WTC11 (cell line): ENCODE measurements at regions not wholly inside any gene's neighbourhood (a gene's known extent, or its start where the extent isn't known, plus 50 kb on each side); places are given as distances from the start of the nearest gene placed in this dataset.

Experiments
- CTCF ChIP-seq: fragments of 200-600 bp; IDR thresholded peaks from 2 replicates; pipeline ENCODE4 v1.8.0; 2022; ENCODE audit warnings: antibody characterized with exemption
- ELF4 ChIP-seq: sonication (generic); formaldehyde crosslinking; IDR thresholded peaks from 2 replicates; pipeline ENCODE4 v1.8.1; 2022; ENCODE audit warnings: low read depth, mild to moderate bottlenecking, moderate library complexity, missing genetic modification reagents
- IRF1 ChIP-seq: sonication (generic); formaldehyde crosslinking; IDR thresholded peaks from 2 replicates; pipeline ENCODE4 v1.8.0; 2023; ENCODE audit warnings: missing genetic modification reagents
- MYBL2 ChIP-seq: sonication (generic); formaldehyde crosslinking; IDR thresholded peaks from 2 replicates; pipeline ENCODE4 v1.8.1; 2023; ENCODE audit warnings: mild to moderate bottlenecking, moderate library complexity, missing genetic modification reagents
- NFE2L1 ChIP-seq: sonication (generic); formaldehyde crosslinking; IDR thresholded peaks from 2 replicates; pipeline ENCODE4 v1.8.1; 2023; ENCODE audit warnings: missing genetic modification reagents

- TF ChIP-seq ELF4 (CRISPR knock-in tag) (no peak), NFE2L1 (CRISPR knock-in tag) (no peak), CTCF (no peak), MYBL2 (CRISPR knock-in tag) (no peak), IRF1 (CRISPR knock-in tag) (no peak)
Observed at GRCh38 chrX:4935846-4936245, 1222.4 kb upstream of the PRKX start.
